ENCODE measurements at regions not wholly inside any gene's neighbourhood (a gene's known extent, or its start where the extent isn't known, plus 50 kb on each side); places are given as distances from the start of the nearest gene placed in this dataset.

GRCh38 chr7:94054130-94054529 is 50.0 kb upstream of the BET1 start:
- DNase-seq, result no peak

GRCh38 chr7:94055963-94056362 is 51.8 kb upstream of the BET1 start:
- no peak for DNase-seq

- DNase-seq, result no peak
Measured at GRCh38 chr7:94056796-94057207, 52.6 kb upstream of the BET1 start.

- DNase-seq, result no peak
Measured at GRCh38 chr7:94057955-94058354, 53.8 kb upstream of the BET1 start.

- DNase-seq, result no peak
Measured at GRCh38 chr7:94059746-94060145, 55.6 kb upstream of the BET1 start.

GRCh38 chr7:94060752-94061151 is 56.6 kb upstream of the BET1 start:
- no peak for DNase-seq

- no peak for DNase-seq
Measured at GRCh38 chr7:94061326-94061725, 57.2 kb upstream of the BET1 start.

GRCh38 chr7:94062372-94062771 is 58.2 kb upstream of the BET1 start:
- no peak for DNase-seq

- no peak for DNase-seq
Measured at GRCh38 chr7:94064541-94065191, 60.5 kb upstream of the BET1 start.

- no peak for DNase-seq
Measured at GRCh38 chr7:94067047-94067446, 62.9 kb upstream of the BET1 start.

- no peak for DNase-seq
Measured at GRCh38 chr7:94067506-94067905, 63.4 kb upstream of the BET1 start.

GRCh38 chr7:94069162-94069739 is 65.1 kb upstream of the BET1 start:
- DNase-seq, result no peak

GRCh38 chr7:94080551-94080950 is 76.4 kb upstream of the BET1 start:
- no peak for DNase-seq

GRCh38 chr7:94082126-94082525 is 78.0 kb upstream of the BET1 start:
- DNase-seq, result no peak

GRCh38 chr7:94087664-94088352 is 83.7 kb upstream of the BET1 start:
- DNase-seq, result peak; percentile 50

GRCh38 chr7:94088560-94088959 is 84.4 kb upstream of the BET1 start:
- no peak for DNase-seq

- DNase-seq, result no peak
Measured at GRCh38 chr7:94089806-94090205, 85.7 kb upstream of the BET1 start.

GRCh38 chr7:94092980-94093379 is 88.8 kb upstream of the BET1 start:
- DNase-seq, result no peak

GRCh38 chr7:94094298-94094697 is 90.1 kb upstream of the BET1 start:
- DNase-seq, result no peak

GRCh38 chr7:94095316-94096009 is 91.3 kb upstream of the BET1 start:
- DNase-seq, result no peak

GRCh38 chr7:94099679-94100078 is 95.5 kb upstream of the BET1 start:
- no peak for DNase-seq

- no peak for DNase-seq
Measured at GRCh38 chr7:94100723-94101345, 96.7 kb upstream of the BET1 start.

- DNase-seq, result no peak
Measured at GRCh38 chr7:94104301-94104700, 100.1 kb upstream of the BET1 start.

Measured in retina (tissue), 1 donor.